GM12878 (cell line): ENCODE measurements at regions not wholly inside any gene's neighbourhood (a gene's known extent, or its start where the extent isn't known, plus 50 kb on each side); places are given as distances from the start of the nearest gene placed in this dataset.
"Not testable (repeated sequence)": the region's sequence is repeated elsewhere in the genome, so short reads cannot be mapped to it uniquely, and the experiment has no call there.

Experiments used
- EP300 ChIP-seq, 2 experiments: fragments of 150-350 bp in 1 of 2; IDR thresholded peaks; 2 replicates each; pipeline ENCODE4 v1.6.1; 2011 to 2012; ENCODE audit warnings: low read depth in 2 of 2, low read length in 2 of 2, borderline replicate concordance in 1 of 2, improper control_type of control experiment in 1 of 2, inconsistent platforms in 1 of 2; ENCODE audit not compliant: control insufficient read depth in 1 of 2
- NFIC ChIP-seq: IDR thresholded peaks from 2 replicates; pipeline ENCODE4 v1.6.1; 2012; ENCODE audit warnings: low read depth, mild to moderate bottlenecking, inconsistent platforms, low read length, moderate library complexity
- PAX5 ChIP-seq: IDR thresholded peaks from 2 replicates; pipeline ENCODE4 v1.6.1; 2011; ENCODE audit warnings: low read depth, low read length, borderline replicate concordance
- POLR2AphosphoS5 ChIP-seq: IDR thresholded peaks from 2 replicates; pipeline ENCODE4 v1.6.1; 2011; ENCODE audit warnings: mild to moderate bottlenecking, low read length, inconsistent platforms
- SP1 ChIP-seq: IDR thresholded peaks from one replicate; pipeline ENCODE4 v1.6.1; 2011; ENCODE audit warnings: low read depth, low read length
- SUZ12 ChIP-seq: fragments of 200-600 bp; sonication (generic); IDR thresholded peaks from one replicate; pipeline ENCODE4 v1.6.1; 2018; ENCODE audit warnings: antibody characterized with exemption, mild to moderate bottlenecking; ENCODE audit not compliant: unreplicated experiment
- ZNF207 ChIP-seq: fragments of 450-650 bp; IDR thresholded peaks from 2 replicates; pipeline ENCODE4 v1.6.1; 2014; ENCODE audit warnings: antibody characterized with exemption, mild to moderate bottlenecking, borderline replicate concordance
- TF ChIP-seq, protein P1 (sequence below), 3 experiments: IDR thresholded peaks in 2 of 3; conservative IDR thresholded peaks in 1 of 3; 2 replicates each; pipeline ENCODE4 v1.5.1; 2011; ENCODE audit warnings: low read depth in 3 of 3, low read length in 3 of 3, mild to moderate bottlenecking in 3 of 3, control low read depth in 2 of 3, moderate library complexity in 2 of 3, inconsistent platforms in 1 of 3, mixed read lengths in 1 of 3; ENCODE audit not compliant: control insufficient read depth in 2 of 3, insufficient read depth in 1 of 3; ENCODE audit errors: extremely low read depth in 1 of 3

DNA sequence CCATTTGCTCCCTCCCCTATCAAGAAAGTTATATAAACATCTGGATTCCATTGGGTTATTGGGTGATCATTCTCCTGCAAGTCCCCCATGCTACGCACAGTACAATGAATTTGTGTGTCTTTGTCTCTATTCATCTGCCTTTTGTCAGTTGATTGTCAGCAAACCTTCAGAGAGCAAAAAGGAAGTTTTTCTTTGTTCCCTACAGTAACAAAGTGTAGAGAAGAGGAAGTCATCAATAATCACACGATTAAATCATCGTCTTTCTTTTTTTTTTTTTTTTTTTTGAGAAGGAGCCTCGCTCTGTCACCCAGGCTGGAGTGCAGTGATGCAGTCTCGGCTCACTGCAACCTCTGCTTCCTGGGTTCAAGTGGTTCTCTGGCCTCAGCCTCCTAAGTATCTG is 239.2 kb downstream of the FAM43A start:
- TF ChIP-seq PAX5; SUZ12; ZNF207; EP300 (IDR thresholded peaks at IDR 0.05; ENCODE audit: borderline replicate concordance in 1 of 2, control insufficient read depth in 1 of 2, low read depth in 2 of 2, low read length in 2 of 2); NFIC; SP1; POLR2AphosphoS5: not testable (repeated sequence)
- TF ChIP-seq, protein P1, sequence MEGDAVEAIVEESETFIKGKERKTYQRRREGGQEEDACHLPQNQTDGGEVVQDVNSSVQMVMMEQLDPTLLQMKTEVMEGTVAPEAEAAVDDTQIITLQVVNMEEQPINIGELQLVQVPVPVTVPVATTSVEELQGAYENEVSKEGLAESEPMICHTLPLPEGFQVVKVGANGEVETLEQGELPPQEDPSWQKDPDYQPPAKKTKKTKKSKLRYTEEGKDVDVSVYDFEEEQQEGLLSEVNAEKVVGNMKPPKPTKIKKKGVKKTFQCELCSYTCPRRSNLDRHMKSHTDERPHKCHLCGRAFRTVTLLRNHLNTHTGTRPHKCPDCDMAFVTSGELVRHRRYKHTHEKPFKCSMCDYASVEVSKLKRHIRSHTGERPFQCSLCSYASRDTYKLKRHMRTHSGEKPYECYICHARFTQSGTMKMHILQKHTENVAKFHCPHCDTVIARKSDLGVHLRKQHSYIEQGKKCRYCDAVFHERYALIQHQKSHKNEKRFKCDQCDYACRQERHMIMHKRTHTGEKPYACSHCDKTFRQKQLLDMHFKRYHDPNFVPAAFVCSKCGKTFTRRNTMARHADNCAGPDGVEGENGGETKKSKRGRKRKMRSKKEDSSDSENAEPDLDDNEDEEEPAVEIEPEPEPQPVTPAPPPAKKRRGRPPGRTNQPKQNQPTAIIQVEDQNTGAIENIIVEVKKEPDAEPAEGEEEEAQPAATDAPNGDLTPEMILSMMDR (IDR thresholded peaks at IDR 0.05 in 2 of 3, conservative IDR thresholded peaks at IDR 0.05 in 1 of 3; ENCODE audit: control insufficient read depth in 2 of 3, extremely low read depth in 1 of 3, insufficient read depth in 1 of 3, low read depth in 3 of 3, low read length in 3 of 3) = not testable (repeated sequence)
